ENCODE measurements at regions not wholly inside any gene's neighbourhood (a gene's known extent, or its start where the extent isn't known, plus 50 kb on each side); places are given as distances from the start of the nearest gene placed in this dataset.
"Not testable (repeated sequence)": the region's sequence is repeated elsewhere in the genome, so short reads cannot be mapped to it uniquely, and the experiment has no call there.

GRCh38 chr2:111549174-111549573, 334.8 kb downstream of the ANAPC1 start:
- DNase-seq (ENCODE audit: low spot score); H3K27ac Mint-ChIP-seq; H3K27me3 Mint-ChIP-seq (ENCODE audit: low read depth); intact Hi-C loops (cut with micrococcal nuclease); H3K4me3 Mint-ChIP-seq (ENCODE audit: low read depth); H3K9me3 Mint-ChIP-seq; H3K36me3 Mint-ChIP-seq (ENCODE audit: low read depth); H3K4me1 Mint-ChIP-seq (ENCODE audit: low read depth): not testable (repeated sequence)

- DNase-seq (ENCODE audit: low spot score); H3K4me1 Mint-ChIP-seq (ENCODE audit: low read depth); H3K27ac Mint-ChIP-seq; H3K27me3 Mint-ChIP-seq (ENCODE audit: low read depth); intact Hi-C loops (cut with micrococcal nuclease); H3K36me3 Mint-ChIP-seq (ENCODE audit: low read depth); H3K4me3 Mint-ChIP-seq (ENCODE audit: low read depth); H3K9me3 Mint-ChIP-seq: not testable (repeated sequence)
Measured at GRCh38 chr2:111551428-111551827, 332.6 kb downstream of the ANAPC1 start.

GRCh38 chr2:111552625-111553024, 331.4 kb downstream of the ANAPC1 start:
- intact Hi-C loops (cut with micrococcal nuclease); H3K27me3 Mint-ChIP-seq (ENCODE audit: low read depth); H3K4me1 Mint-ChIP-seq (ENCODE audit: low read depth); DNase-seq (ENCODE audit: low spot score); H3K36me3 Mint-ChIP-seq (ENCODE audit: low read depth); H3K27ac Mint-ChIP-seq; H3K4me3 Mint-ChIP-seq (ENCODE audit: low read depth); H3K9me3 Mint-ChIP-seq: not testable (repeated sequence)

GRCh38 chr2:111559301-111559700, 324.7 kb downstream of the ANAPC1 start:
- H3K9me3 Mint-ChIP-seq; DNase-seq (ENCODE audit: low spot score); H3K4me1 Mint-ChIP-seq (ENCODE audit: low read depth); H3K27me3 Mint-ChIP-seq (ENCODE audit: low read depth); H3K4me3 Mint-ChIP-seq (ENCODE audit: low read depth); H3K36me3 Mint-ChIP-seq (ENCODE audit: low read depth); H3K27ac Mint-ChIP-seq; intact Hi-C loops (cut with micrococcal nuclease): not testable (repeated sequence)

GRCh38 chr2:111559814-111560213, 324.2 kb downstream of the ANAPC1 start:
- H3K4me3 Mint-ChIP-seq (ENCODE audit: low read depth); H3K9me3 Mint-ChIP-seq; intact Hi-C loops (cut with micrococcal nuclease); H3K36me3 Mint-ChIP-seq (ENCODE audit: low read depth); H3K4me1 Mint-ChIP-seq (ENCODE audit: low read depth); DNase-seq (ENCODE audit: low spot score); H3K27me3 Mint-ChIP-seq (ENCODE audit: low read depth); H3K27ac Mint-ChIP-seq: not testable (repeated sequence)

- intact Hi-C loops (cut with micrococcal nuclease); H3K4me3 Mint-ChIP-seq (ENCODE audit: low read depth); H3K27ac Mint-ChIP-seq; DNase-seq (ENCODE audit: low spot score); H3K9me3 Mint-ChIP-seq; H3K36me3 Mint-ChIP-seq (ENCODE audit: low read depth); H3K27me3 Mint-ChIP-seq (ENCODE audit: low read depth): not testable (repeated sequence)
- H3K4me1 Mint-ChIP-seq (ENCODE audit: low read depth): peaks cover 13% of the 10 kb centered on the region
Measured at GRCh38 chr2:111566068-111566467, 317.9 kb downstream of the ANAPC1 start.

GRCh38 chr2:111567233-111567632, 316.8 kb downstream of the ANAPC1 start:
- DNase-seq (ENCODE audit: low spot score); H3K9me3 Mint-ChIP-seq; H3K27me3 Mint-ChIP-seq (ENCODE audit: low read depth); H3K36me3 Mint-ChIP-seq (ENCODE audit: low read depth); intact Hi-C loops (cut with micrococcal nuclease); H3K4me3 Mint-ChIP-seq (ENCODE audit: low read depth); H3K27ac Mint-ChIP-seq: not testable (repeated sequence)
- peaks cover 13% of the 10 kb centered on the region for H3K4me1 Mint-ChIP-seq (ENCODE audit: low read depth)

- peaks cover 13% of the 10 kb centered on the region for H3K4me1 Mint-ChIP-seq (ENCODE audit: low read depth)
- H3K4me3 Mint-ChIP-seq (ENCODE audit: low read depth); H3K27ac Mint-ChIP-seq; H3K27me3 Mint-ChIP-seq (ENCODE audit: low read depth); intact Hi-C loops (cut with micrococcal nuclease); H3K9me3 Mint-ChIP-seq; DNase-seq (ENCODE audit: low spot score); H3K36me3 Mint-ChIP-seq (ENCODE audit: low read depth): not testable (repeated sequence)
Measured at GRCh38 chr2:111569356-111570199, 314.4 kb downstream of the ANAPC1 start.

GRCh38 chr2:111570300-111571114, 313.5 kb downstream of the ANAPC1 start:
- intact Hi-C loops (cut with micrococcal nuclease); H3K27ac Mint-ChIP-seq; H3K36me3 Mint-ChIP-seq (ENCODE audit: low read depth); H3K9me3 Mint-ChIP-seq; DNase-seq (ENCODE audit: low spot score); H3K4me3 Mint-ChIP-seq (ENCODE audit: low read depth); H3K27me3 Mint-ChIP-seq (ENCODE audit: low read depth): not testable (repeated sequence)
- peaks cover 13% of the 10 kb centered on the region for H3K4me1 Mint-ChIP-seq (ENCODE audit: low read depth)

- H3K4me3 Mint-ChIP-seq (ENCODE audit: low read depth); H3K27me3 Mint-ChIP-seq (ENCODE audit: low read depth); intact Hi-C loops (cut with micrococcal nuclease); H3K27ac Mint-ChIP-seq; DNase-seq (ENCODE audit: low spot score); H3K36me3 Mint-ChIP-seq (ENCODE audit: low read depth); H3K9me3 Mint-ChIP-seq: not testable (repeated sequence)
- peaks cover 10% of the 10 kb centered on the region for H3K4me1 Mint-ChIP-seq (ENCODE audit: low read depth)
Measured at GRCh38 chr2:111574803-111575202, 309.2 kb downstream of the ANAPC1 start.

- H3K36me3 Mint-ChIP-seq (ENCODE audit: low read depth); H3K4me3 Mint-ChIP-seq (ENCODE audit: low read depth); DNase-seq (ENCODE audit: low spot score); H3K9me3 Mint-ChIP-seq; H3K4me1 Mint-ChIP-seq (ENCODE audit: low read depth); H3K27ac Mint-ChIP-seq; intact Hi-C loops (cut with micrococcal nuclease): not testable (repeated sequence)
- peaks cover 11% of the 10 kb centered on the region for H3K27me3 Mint-ChIP-seq (ENCODE audit: low read depth)
Measured at GRCh38 chr2:111577154-111577885, 306.7 kb downstream of the ANAPC1 start.

GRCh38 chr2:111579500-111580134, 304.4 kb downstream of the ANAPC1 start:
- H3K27ac Mint-ChIP-seq; H3K36me3 Mint-ChIP-seq (ENCODE audit: low read depth); H3K9me3 Mint-ChIP-seq; H3K4me1 Mint-ChIP-seq (ENCODE audit: low read depth); intact Hi-C loops (cut with micrococcal nuclease); H3K4me3 Mint-ChIP-seq (ENCODE audit: low read depth); DNase-seq (ENCODE audit: low spot score): not testable (repeated sequence)
- H3K27me3 Mint-ChIP-seq (ENCODE audit: low read depth): peaks cover 11% of the 10 kb centered on the region
